Fibroblast of pulmonary artery (primary cell): ENCODE measurements at regions not wholly inside any gene's neighbourhood (a gene's known extent, or its start where the extent isn't known, plus 50 kb on each side); places are given as distances from the start of the nearest gene placed in this dataset.

Experiments used
- DNase-seq: peaks from one replicate; pipeline ENCODE4 v3.0.0-alpha.2; 2010; ENCODE audit warnings: low read depth
- H3K4me3 ChIP-seq: replicated peaks from 2 replicates; pipeline ENCODE4 v1.5.1; 2011; ENCODE audit warnings: low read depth, mild to moderate bottlenecking, control low read depth, low read length, moderate library complexity
- CTCF ChIP-seq: IDR thresholded peaks from 2 replicates; pipeline ENCODE4 v1.5.1; 2011; ENCODE audit warnings: mild to moderate bottlenecking, control low read depth, low read length, inconsistent platforms; ENCODE audit errors: missing control alignments

DNA sequence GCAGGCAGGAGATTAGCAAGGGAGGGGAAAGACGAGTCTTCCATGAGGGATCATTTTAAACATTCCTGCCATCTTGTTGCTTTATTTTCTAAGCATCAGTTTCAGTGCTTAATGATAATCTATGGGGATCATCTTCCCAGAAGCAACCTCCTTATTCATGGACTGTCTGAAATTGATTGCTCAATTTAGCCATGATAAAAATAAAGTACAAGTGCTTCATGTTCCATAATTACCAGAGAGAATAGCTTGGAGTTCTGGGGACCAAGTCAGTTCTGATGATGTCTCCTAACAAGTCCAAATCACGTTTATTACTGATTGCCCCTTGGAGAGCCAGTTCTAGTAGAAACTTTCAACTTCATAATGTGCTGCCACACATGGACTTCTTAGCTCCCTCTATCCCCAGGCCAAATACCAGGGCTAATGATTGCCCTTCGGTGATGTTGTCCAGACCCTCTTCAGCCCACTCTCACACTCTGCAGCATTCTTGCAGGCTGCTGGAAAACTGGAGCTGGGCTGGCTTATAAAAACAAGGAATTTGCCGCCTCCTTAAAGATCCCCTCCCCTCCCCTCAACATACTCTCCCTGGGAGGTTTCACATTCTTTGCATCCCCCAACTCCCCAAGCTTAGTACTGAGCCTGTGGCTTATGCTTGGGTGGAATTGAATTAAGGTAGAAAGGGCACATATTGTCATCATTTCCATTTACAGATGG, 222.1 kb upstream of the ADAMTS9 start:
- DNase-seq: no peak
- TF ChIP-seq CTCF: no peak
- H3K4me3 ChIP-seq: no peak overlapping the region

GRCh38 chr3:64909011-64909410, 221.2 kb upstream of the ADAMTS9 start:
- no peak overlapping the region for H3K4me3 ChIP-seq
- TF ChIP-seq CTCF: no peak

DNA sequence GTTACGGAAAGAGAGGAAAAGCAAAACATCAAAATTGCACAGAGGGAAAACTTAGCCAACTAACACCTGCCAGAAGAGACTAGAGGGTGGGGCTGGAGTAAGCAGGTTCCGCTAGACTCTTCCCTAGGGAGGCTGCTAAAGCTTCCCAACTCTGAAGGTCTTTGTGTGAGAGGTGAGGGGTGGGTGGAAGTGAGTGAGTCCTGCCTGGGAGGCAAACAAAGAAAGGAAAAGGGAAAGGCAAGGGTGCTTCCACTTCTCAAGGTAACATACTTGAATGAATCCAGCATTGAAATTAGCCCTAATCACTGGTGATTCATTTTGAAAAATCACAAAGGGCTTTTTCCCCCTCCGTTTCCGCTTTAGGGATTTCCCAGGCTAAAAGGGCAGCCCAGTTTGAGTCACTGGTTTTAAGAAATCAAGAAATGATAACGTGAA, 220.5 kb upstream of the ADAMTS9 start:
- TF ChIP-seq CTCF: no peak
- DNase-seq: peak; percentile 31
- H3K4me3 ChIP-seq: no peak overlapping the region

More at GRCh38 chr3:64909011-64909410, 221.2 kb upstream of the ADAMTS9 start:
- no peak for DNase-seq

GRCh38 chr3:64905906-64906410, 218.2 kb upstream of the ADAMTS9 start:
- H3K4me3 ChIP-seq: no peak overlapping the region
- no peak for TF ChIP-seq CTCF
- DNase-seq: no peak

GRCh38 chr3:64903006-64903405, 215.2 kb upstream of the ADAMTS9 start:
- DNase-seq: peak; percentile 46
- H3K4me3 ChIP-seq: no peak overlapping the region
- no peak for TF ChIP-seq CTCF

DNA sequence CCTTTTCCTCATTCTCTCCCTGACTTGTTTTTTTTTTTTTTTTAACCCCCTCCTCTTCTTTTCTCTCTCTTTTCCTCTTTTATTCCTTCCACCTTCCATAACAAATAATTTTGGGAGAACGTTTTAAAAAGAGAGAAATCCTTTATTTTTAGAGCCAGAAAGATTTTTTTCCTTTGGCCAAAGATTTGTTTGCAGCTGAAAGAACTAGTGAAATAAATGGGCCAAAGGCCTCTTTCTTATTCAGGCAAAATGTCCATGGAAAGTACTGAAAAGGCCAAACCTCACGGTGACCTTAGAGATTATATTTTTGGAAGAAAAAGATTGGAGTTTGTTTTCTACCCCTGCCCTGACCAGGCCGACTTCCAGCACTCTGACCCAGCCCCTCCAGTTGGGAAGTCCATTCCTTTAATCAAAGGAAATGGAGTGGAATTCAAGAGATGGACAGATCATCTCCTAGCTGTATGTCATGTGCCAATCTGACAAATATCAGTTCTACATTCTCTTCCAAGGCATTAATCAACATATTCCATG, 214.3 kb upstream of the ADAMTS9 start:
- TF ChIP-seq CTCF: no peak
- no peak overlapping the region for H3K4me3 ChIP-seq
- no peak for DNase-seq

DNA sequence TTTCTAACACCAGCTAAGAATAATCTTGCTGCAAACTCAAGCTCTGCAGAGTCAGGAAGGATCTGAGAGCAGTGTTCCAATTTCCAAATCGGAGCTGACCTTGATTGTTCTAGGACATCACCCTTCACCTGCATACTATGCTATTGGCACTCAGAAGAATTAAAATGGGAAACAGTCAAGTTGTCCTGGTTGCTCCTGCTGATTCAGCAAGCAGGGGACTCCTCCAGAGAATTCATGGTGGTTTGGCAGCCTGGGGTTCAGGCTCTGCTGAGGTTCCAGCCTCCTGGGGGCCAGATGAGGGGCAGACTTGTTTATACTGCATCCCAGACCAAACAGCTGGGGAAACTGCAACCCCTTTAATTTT, 213.7 kb upstream of the ADAMTS9 start:
- no peak overlapping the region for H3K4me3 ChIP-seq
- no peak for TF ChIP-seq CTCF
- no peak for DNase-seq
